GM12878 (cell line): ENCODE measurements at regions not wholly inside any gene's neighbourhood (a gene's known extent, or its start where the extent isn't known, plus 50 kb on each side); places are given as distances from the start of the nearest gene placed in this dataset.

Experiments
- CTCF ChIP-seq, 3 experiments: IDR thresholded peaks in 2 of 3; conservative IDR thresholded peaks in 1 of 3; 2 replicates each; pipeline ENCODE4 v1.5.1; 2011; ENCODE audit warnings: low read depth in 3 of 3, low read length in 3 of 3, mild to moderate bottlenecking in 3 of 3, control low read depth in 2 of 3, moderate library complexity in 2 of 3, inconsistent platforms in 1 of 3, mixed read lengths in 1 of 3; ENCODE audit not compliant: control insufficient read depth in 2 of 3, insufficient read depth in 1 of 3; ENCODE audit errors: extremely low read depth in 1 of 3
- POLR2AphosphoS2 ChIP-seq: IDR thresholded peaks from 2 replicates; pipeline ENCODE4 v1.6.1; 2011; ENCODE audit warnings: low read depth, mild to moderate bottlenecking, low read length, improper control_type of control experiment, moderate library complexity
- SUZ12 ChIP-seq: fragments of 200-600 bp; sonication (generic); IDR thresholded peaks from one replicate; pipeline ENCODE4 v1.6.1; 2018; ENCODE audit warnings: antibody characterized with exemption, mild to moderate bottlenecking; ENCODE audit not compliant: unreplicated experiment

- TF ChIP-seq CTCF (IDR thresholded peaks at IDR 0.05 in 2 of 3, conservative IDR thresholded peaks at IDR 0.05 in 1 of 3; ENCODE audit: control insufficient read depth in 2 of 3, extremely low read depth in 1 of 3, insufficient read depth in 1 of 3, low read depth in 3 of 3, low read length in 3 of 3), result no peak
- no peak for TF ChIP-seq SUZ12
- no peak for TF ChIP-seq POLR2AphosphoS2
Observed at GRCh38 chr7:51458693-51459092, 142.1 kb upstream of the COBL start.
